Tibial artery (tissue), 4 donors: ENCODE measurements at regions not wholly inside any gene's neighbourhood (a gene's known extent, or its start where the extent isn't known, plus 50 kb on each side); places are given as distances from the start of the nearest gene placed in this dataset.

Experiments
- DNase-seq, 2 donors: peaks; one replicate each; pipeline ENCODE4 v3.0.0-alpha.2; 2019
- H3K27ac ChIP-seq, 2 donors: fragments of 200-600 bp; sonication (generic) in 1 of 2; 1 replicate in 1 of 2; 2 replicates in 1 of 2; pipeline ENCODE4 v1.5.1; 2018 to 2019; ENCODE audit warnings: mild to moderate bottlenecking in 1 of 2
- H3K27me3 ChIP-seq, 2 donors: fragments of 200-600 bp; sonication (generic) in 1 of 2; one replicate each; pipeline versions ENCODE4 v1.5.1 to v1.6.0; 2016 to 2019
- H3K36me3 ChIP-seq, 3 donors: fragments of 200-600 bp; sonication (generic) in 2 of 3; one replicate each; pipeline ENCODE4 v1.5.1; 2016 to 2019; ENCODE audit warnings: mild to moderate bottlenecking in 2 of 3
- H3K4me1 ChIP-seq, 4 donors: fragments of 200-600 bp; sonication (generic) in 2 of 4; 1 replicate in 3 of 4; 2 replicates in 1 of 4; pipeline ENCODE4 v1.5.1; 2016 to 2019
- H3K4me3 ChIP-seq, 2 donors: fragments of 200-600 bp; sonication (generic) in 1 of 2; 1 replicate in 1 of 2; 2 replicates in 1 of 2; pipeline ENCODE4 v1.5.1; 2018 to 2019; ENCODE audit warnings: mild to moderate bottlenecking in 2 of 2
- H3K9me3 ChIP-seq, 3 donors: fragments of 200-600 bp; sonication (generic) in 1 of 3; one replicate each; pipeline ENCODE4 v1.5.1; 2016 to 2019
- intact Hi-C: fragments of 100-400 bp; cut with DNase I; formaldehyde crosslinking; loops from one replicate; pipeline ENCODE4 v1.15.0; 2023; ENCODE audit warnings: low total_unique reads
- TF ChIP-seq, protein P1 (sequence below), 2 experiments: fragments of 200-600 bp in 1 of 2; fragments of 450-650 bp in 1 of 2; IDR thresholded peaks; one replicate each; pipeline ENCODE4 v1.5.1; 2017 to 2019; ENCODE audit warnings: antibody characterized with exemption in 2 of 2, mild to moderate bottlenecking in 1 of 2, moderate library complexity in 1 of 2

DNA sequence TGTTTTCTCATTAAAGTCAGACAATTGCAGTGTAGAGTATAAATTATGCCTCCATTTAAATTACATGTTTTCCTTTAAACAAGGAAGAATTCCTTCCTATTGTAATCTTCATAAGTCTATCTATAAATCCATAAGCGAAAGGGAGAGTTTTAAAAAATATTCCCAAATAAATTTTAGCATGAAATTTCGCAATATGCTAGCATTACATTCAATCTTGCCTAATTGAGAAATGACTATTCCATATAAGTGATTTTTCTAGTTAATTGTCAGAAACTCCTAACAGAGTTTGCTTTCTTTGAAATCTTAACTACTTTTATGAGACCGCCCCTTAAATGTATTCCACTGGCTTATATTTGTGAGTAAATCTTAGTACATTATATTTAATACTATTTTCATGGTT is 133.1 kb upstream of the CRIM1 start:
- no peak overlapping the region for H3K4me3 ChIP-seq
- no peaks in the 10 kb centered on the region for H3K4me1 ChIP-seq
- no peaks in the 10 kb centered on the region for H3K9me3 ChIP-seq
- H3K36me3 ChIP-seq, result no peaks in the 10 kb centered on the region
- H3K27ac ChIP-seq, result no peak overlapping the region
- DNase-seq, result no peak
- TF ChIP-seq, protein P1, sequence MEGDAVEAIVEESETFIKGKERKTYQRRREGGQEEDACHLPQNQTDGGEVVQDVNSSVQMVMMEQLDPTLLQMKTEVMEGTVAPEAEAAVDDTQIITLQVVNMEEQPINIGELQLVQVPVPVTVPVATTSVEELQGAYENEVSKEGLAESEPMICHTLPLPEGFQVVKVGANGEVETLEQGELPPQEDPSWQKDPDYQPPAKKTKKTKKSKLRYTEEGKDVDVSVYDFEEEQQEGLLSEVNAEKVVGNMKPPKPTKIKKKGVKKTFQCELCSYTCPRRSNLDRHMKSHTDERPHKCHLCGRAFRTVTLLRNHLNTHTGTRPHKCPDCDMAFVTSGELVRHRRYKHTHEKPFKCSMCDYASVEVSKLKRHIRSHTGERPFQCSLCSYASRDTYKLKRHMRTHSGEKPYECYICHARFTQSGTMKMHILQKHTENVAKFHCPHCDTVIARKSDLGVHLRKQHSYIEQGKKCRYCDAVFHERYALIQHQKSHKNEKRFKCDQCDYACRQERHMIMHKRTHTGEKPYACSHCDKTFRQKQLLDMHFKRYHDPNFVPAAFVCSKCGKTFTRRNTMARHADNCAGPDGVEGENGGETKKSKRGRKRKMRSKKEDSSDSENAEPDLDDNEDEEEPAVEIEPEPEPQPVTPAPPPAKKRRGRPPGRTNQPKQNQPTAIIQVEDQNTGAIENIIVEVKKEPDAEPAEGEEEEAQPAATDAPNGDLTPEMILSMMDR (IDR thresholded peaks at IDR 0.05), result no peak
- intact Hi-C loops, result no loop called here
- no peaks in the 10 kb centered on the region for H3K27me3 ChIP-seq

DNA sequence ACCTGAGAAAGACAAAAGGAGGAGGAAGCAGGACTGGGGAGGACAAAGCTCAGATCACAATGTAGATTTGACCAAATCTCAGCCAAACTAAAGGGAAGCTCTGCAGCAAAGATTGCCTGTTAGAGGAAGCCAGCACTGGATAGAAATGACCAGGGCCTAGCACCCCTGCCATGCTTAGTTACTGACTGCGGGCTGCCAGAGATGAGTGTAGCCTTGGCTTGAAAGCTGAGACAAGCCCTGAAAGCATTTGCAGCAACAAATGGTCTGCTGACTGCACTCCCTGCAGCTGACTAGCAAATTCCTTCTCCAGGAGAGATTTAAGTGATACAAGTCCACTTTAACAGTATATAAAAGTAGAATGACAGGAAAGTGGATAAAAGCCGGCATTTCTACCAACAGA is 140.9 kb upstream of the CRIM1 start:
- no peaks in the 10 kb centered on the region for H3K4me1 ChIP-seq
- no peak overlapping the region for H3K27ac ChIP-seq
- DNase-seq, result no peak
- intact Hi-C loops, result no loop called here
- no peak overlapping the region for H3K4me3 ChIP-seq
- H3K36me3 ChIP-seq, result no peaks in the 10 kb centered on the region
- H3K9me3 ChIP-seq, result no peaks in the 10 kb centered on the region
- TF ChIP-seq, protein P1 (IDR thresholded peaks at IDR 0.05), result no peak
- no peaks in the 10 kb centered on the region for H3K27me3 ChIP-seq

DNA sequence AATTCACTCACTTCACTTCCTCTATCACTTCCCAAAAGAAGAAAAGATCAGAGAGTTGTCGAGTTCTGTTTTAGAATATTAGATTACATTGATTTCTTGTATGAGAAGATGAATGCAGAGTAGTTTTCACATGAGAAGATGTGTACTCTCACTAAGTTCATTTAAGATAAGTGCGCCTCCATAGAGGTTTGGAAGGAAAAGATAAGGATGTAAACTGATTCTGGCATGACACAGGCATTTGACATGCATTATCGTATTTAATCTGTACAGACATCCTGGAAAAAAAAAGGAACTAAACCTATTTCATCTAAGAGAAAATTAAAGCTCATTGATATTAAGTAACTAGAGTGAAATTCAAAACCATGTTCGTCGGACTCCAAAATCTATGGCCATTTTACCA is 152.2 kb upstream of the CRIM1 start:
- Histone ChIP-seq H3K36me3 (no peaks in the 10 kb centered on the region), H3K27me3 (no peaks in the 10 kb centered on the region), H3K4me1 (no peaks in the 10 kb centered on the region), H3K27ac (no peak overlapping the region), H3K4me3 (no peak overlapping the region), H3K9me3 (peaks cover 0 to 9% (median 0%) of the 10 kb centered on the region in 3 donors)
- TF ChIP-seq, protein P1 (IDR thresholded peaks at IDR 0.05), result no peak
- intact Hi-C loops, result no loop called here
- DNase-seq, result no peak

- TF ChIP-seq, protein P1 (IDR thresholded peaks at IDR 0.05), result no peak
- Histone ChIP-seq H3K27ac (no peak overlapping the region), H3K4me1 (no peaks in the 10 kb centered on the region), H3K4me3 (no peak overlapping the region), H3K9me3 (peaks cover 0 to 9% (median 0%) of the 10 kb centered on the region in 3 donors), H3K27me3 (no peaks in the 10 kb centered on the region), H3K36me3 (no peaks in the 10 kb centered on the region)
- intact Hi-C loops, result no loop called here
- DNase-seq, result no peak
Observed at GRCh38 chr2:36197181-36197971, 158.2 kb upstream of the CRIM1 start.

GRCh38 chr2:36193680-36194079 is 161.9 kb upstream of the CRIM1 start:
- no peak overlapping the region for H3K4me3 ChIP-seq
- H3K9me3 ChIP-seq, result no peaks in the 10 kb centered on the region
- intact Hi-C loops, result no loop called here
- no peak for DNase-seq
- TF ChIP-seq, protein P1 (IDR thresholded peaks at IDR 0.05), result no peak
- no peak overlapping the region for H3K27ac ChIP-seq
- H3K4me1 ChIP-seq, result no peaks in the 10 kb centered on the region
- no peaks in the 10 kb centered on the region for H3K36me3 ChIP-seq
- H3K27me3 ChIP-seq, result no peaks in the 10 kb centered on the region
